ENCODE measurements at regions not wholly inside any gene's neighbourhood (a gene's known extent, or its start where the extent isn't known, plus 50 kb on each side); places are given as distances from the start of the nearest gene placed in this dataset.

GRCh38 chr12:111251787-111252186, 117.1 kb downstream of the PHETA1 start:
- H3K4me3 Mint-ChIP-seq (ENCODE audit: low read depth), result no peak overlapping the region
- H3K27ac Mint-ChIP-seq, result no peak overlapping the region
- peaks cover 1% of the 10 kb centered on the region for H3K36me3 Mint-ChIP-seq (ENCODE audit: insufficient read depth)
- no peak for TF ChIP-seq CTCF (IDR thresholded peaks at IDR 0.05; ENCODE audit: unreplicated experiment)
- no peak for DNase-seq (ENCODE audit: low spot score, unreplicated experiment)
- H3K27me3 Mint-ChIP-seq, result no peaks in the 10 kb centered on the region
- H3K4me1 Mint-ChIP-seq (ENCODE audit: low read depth), result no peaks in the 10 kb centered on the region
- H3K9me3 Mint-ChIP-seq (ENCODE audit: low read depth), result no peaks in the 10 kb centered on the region

GRCh38 chr12:111251058-111251730, 117.7 kb downstream of the PHETA1 start:
- no peak for TF ChIP-seq CTCF (IDR thresholded peaks at IDR 0.05; ENCODE audit: unreplicated experiment)
- H3K4me1 Mint-ChIP-seq (ENCODE audit: low read depth), result no peaks in the 10 kb centered on the region
- no peaks in the 10 kb centered on the region for H3K27me3 Mint-ChIP-seq
- H3K4me3 Mint-ChIP-seq (ENCODE audit: low read depth), result no peak overlapping the region
- H3K36me3 Mint-ChIP-seq (ENCODE audit: insufficient read depth), result peaks cover 3% of the 10 kb centered on the region
- no peaks in the 10 kb centered on the region for H3K9me3 Mint-ChIP-seq (ENCODE audit: low read depth)
- H3K27ac Mint-ChIP-seq, result peak overlapping the region; percentile 15
- no peak for DNase-seq (ENCODE audit: low spot score, unreplicated experiment)

- peak overlapping the region; percentile 15 for H3K27ac Mint-ChIP-seq
- DNase-seq (ENCODE audit: low spot score, unreplicated experiment), result no peak
- no peaks in the 10 kb centered on the region for H3K9me3 Mint-ChIP-seq (ENCODE audit: low read depth)
- H3K4me3 Mint-ChIP-seq (ENCODE audit: low read depth), result no peak overlapping the region
- no peak for TF ChIP-seq CTCF (IDR thresholded peaks at IDR 0.05; ENCODE audit: unreplicated experiment)
- H3K4me1 Mint-ChIP-seq (ENCODE audit: low read depth), result no peaks in the 10 kb centered on the region
- no peaks in the 10 kb centered on the region for H3K27me3 Mint-ChIP-seq
- peaks cover 6% of the 10 kb centered on the region for H3K36me3 Mint-ChIP-seq (ENCODE audit: insufficient read depth)
Measured at GRCh38 chr12:111250251-111250881, 118.5 kb downstream of the PHETA1 start.

GRCh38 chr12:111249757-111250156, 119.1 kb downstream of the PHETA1 start:
- Mint-ChIP-seq H3K9me3 (ENCODE audit: low read depth) (no peaks in the 10 kb centered on the region), H3K27me3 (no peaks in the 10 kb centered on the region), H3K4me1 (ENCODE audit: low read depth) (no peaks in the 10 kb centered on the region), H3K27ac (no peak overlapping the region), H3K4me3 (ENCODE audit: low read depth) (no peak overlapping the region), H3K36me3 (ENCODE audit: insufficient read depth) (peaks cover 8% of the 10 kb centered on the region)
- no peak for DNase-seq (ENCODE audit: low spot score, unreplicated experiment)
- no peak for TF ChIP-seq CTCF (IDR thresholded peaks at IDR 0.05; ENCODE audit: unreplicated experiment)

GRCh38 chr12:111249018-111249370, 119.9 kb downstream of the PHETA1 start:
- no peak for DNase-seq (ENCODE audit: low spot score, unreplicated experiment)
- H3K36me3 Mint-ChIP-seq (ENCODE audit: insufficient read depth), result peaks cover 13% of the 10 kb centered on the region
- TF ChIP-seq CTCF (IDR thresholded peaks at IDR 0.05; ENCODE audit: unreplicated experiment), result no peak
- no peaks in the 10 kb centered on the region for H3K4me1 Mint-ChIP-seq (ENCODE audit: low read depth)
- H3K4me3 Mint-ChIP-seq (ENCODE audit: low read depth), result no peak overlapping the region
- H3K9me3 Mint-ChIP-seq (ENCODE audit: low read depth), result peaks cover 3% of the 10 kb centered on the region
- H3K27me3 Mint-ChIP-seq, result no peaks in the 10 kb centered on the region
- no peak overlapping the region for H3K27ac Mint-ChIP-seq

Data from progenitor cell of endocrine pancreas (in vitro differentiated cells).